ENCODE measurements at regions not wholly inside any gene's neighbourhood (a gene's known extent, or its start where the extent isn't known, plus 50 kb on each side); places are given as distances from the start of the nearest gene placed in this dataset.

DNA sequence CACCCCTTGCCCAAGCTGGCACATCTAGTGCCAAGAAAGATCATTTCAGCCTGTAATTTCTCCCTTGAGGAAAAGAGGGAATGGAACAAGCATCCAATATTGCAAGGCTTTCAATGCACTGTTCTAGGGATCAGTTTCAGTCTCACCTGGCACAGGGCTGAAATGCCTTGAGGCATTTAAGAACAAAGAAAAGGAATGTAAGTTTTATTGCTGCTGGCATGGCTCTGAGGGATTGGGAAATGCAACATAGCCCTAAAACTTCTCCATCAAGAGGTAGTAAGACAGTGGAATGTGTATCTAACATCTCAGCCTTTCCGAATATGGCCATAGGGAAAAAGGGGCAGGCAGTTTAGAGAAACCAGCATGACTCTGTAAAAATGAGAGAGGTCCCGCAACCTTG is 732.6 kb upstream of the LCORL start:
- Mint-ChIP-seq H3K36me3 (ENCODE audit: low read depth) (no peaks in the 10 kb centered on the region), H3K27me3 (ENCODE audit: insufficient read depth) (no peaks in the 10 kb centered on the region), H3K4me3 (no peak overlapping the region), H3K4me1 (ENCODE audit: low read depth) (no peaks in the 10 kb centered on the region), H3K27ac (no peak overlapping the region), H3K9me3 (no peaks in the 10 kb centered on the region)
- intact Hi-C loops (cut with micrococcal nuclease) = no loop called here
- DNase-seq (ENCODE audit: low spot score) = no peak

DNA sequence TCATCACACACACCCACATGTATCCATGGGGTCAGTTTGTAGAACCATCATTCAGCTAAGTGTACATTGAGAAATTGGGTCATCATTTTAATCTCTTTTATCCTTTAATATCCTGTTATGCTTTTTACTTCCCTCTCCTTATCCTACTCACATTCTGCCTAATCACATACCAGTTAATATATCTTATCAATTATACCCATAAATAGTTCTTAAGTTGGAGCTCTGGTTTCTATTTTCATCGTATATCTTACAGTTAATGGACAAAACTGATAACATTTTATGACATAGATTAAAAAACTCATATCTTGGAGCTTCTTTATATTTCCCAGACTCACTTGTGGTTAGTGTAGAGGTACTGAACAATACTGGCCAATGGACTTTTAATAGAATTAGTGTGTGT is 729.5 kb upstream of the LCORL start:
- Mint-ChIP-seq H3K4me3 (no peak overlapping the region), H3K9me3 (no peaks in the 10 kb centered on the region), H3K27me3 (ENCODE audit: insufficient read depth) (no peaks in the 10 kb centered on the region), H3K27ac (no peak overlapping the region), H3K36me3 (ENCODE audit: low read depth) (no peaks in the 10 kb centered on the region), H3K4me1 (ENCODE audit: low read depth) (no peaks in the 10 kb centered on the region)
- no peak for DNase-seq (ENCODE audit: low spot score)
- intact Hi-C loops (cut with micrococcal nuclease) = no loop called here

DNA sequence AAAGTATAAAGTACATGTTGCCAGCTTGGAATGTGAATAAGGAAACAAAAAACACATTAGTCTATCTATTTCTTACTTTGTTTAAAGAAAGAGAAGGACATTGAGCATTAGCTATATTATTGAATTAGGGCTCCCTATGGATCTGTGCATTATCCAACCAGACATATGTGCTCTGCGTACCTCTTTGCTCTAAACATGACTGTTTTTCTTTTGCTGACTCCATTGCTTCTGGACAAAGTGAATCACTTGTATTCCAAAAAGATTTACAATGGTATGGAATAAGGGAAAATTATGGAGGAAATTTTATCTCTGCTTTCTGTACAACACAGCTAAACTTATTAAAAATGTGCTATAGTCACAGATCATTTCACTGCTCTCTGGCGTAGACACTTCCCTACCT is 727.8 kb upstream of the LCORL start:
- Mint-ChIP-seq H3K9me3 (peaks cover 5% of the 10 kb centered on the region), H3K4me1 (ENCODE audit: low read depth) (no peaks in the 10 kb centered on the region)

DNA sequence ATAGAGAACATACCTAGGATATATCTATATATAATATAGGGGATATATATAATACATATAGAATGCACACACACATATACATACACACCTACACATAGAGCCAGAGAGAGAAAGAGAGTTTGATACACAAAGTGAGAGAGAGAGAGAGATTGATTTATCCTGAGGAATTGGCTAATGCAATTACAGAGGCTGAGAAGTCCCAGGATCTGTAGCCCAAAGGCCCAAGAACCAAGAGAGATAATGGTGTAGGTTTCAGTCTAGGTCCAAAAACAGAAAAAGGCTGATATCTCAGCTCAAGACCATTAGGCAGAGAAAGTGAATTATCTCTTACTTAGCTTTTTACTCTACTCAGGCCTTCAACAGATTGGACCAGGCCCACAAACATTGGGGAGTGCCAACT is 715.0 kb upstream of the LCORL start:
- H3K27me3 Mint-ChIP-seq (ENCODE audit: insufficient read depth) = no peaks in the 10 kb centered on the region
- intact Hi-C loops (cut with micrococcal nuclease) = no loop called here
- DNase-seq (ENCODE audit: low spot score) = no peak
- no peaks in the 10 kb centered on the region for H3K9me3 Mint-ChIP-seq
- H3K27ac Mint-ChIP-seq = no peak overlapping the region
- H3K4me1 Mint-ChIP-seq (ENCODE audit: low read depth) = no peaks in the 10 kb centered on the region
- H3K36me3 Mint-ChIP-seq (ENCODE audit: low read depth) = no peaks in the 10 kb centered on the region
- no peak overlapping the region for H3K4me3 Mint-ChIP-seq

More for the DNA sequence above, 727.8 kb upstream of the LCORL start:
- H3K27ac Mint-ChIP-seq = no peak overlapping the region
- DNase-seq (ENCODE audit: low spot score) = no peak
- intact Hi-C loops (cut with micrococcal nuclease) = no loop called here
- no peaks in the 10 kb centered on the region for H3K36me3 Mint-ChIP-seq (ENCODE audit: low read depth)
- no peaks in the 10 kb centered on the region for H3K27me3 Mint-ChIP-seq (ENCODE audit: insufficient read depth)
- H3K4me3 Mint-ChIP-seq = no peak overlapping the region

DNA sequence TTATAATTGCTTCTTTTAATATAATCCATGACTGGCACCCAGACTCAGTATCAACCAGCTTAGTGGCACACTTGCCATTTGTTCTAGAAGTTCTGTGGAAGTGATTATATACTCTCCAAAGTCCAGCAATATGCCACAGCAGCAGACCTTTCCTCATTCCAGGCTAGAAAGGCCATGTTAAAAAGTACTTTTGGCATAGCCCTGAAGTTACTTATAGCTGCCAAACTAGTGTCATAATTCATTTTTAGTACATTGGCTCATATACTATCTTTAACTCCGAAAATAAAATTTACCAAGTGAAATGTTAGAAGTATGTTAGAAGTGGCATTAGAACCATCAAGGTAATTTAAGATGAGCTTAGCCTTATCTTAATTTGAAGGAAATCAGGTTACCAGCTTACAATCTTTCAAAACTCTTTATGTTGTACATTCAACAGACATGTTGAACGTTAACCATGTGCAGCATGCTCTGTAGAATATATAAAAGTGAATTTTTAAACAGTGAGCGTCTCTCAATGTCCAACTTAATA is 714.2 kb upstream of the LCORL start:
- Mint-ChIP-seq H3K27me3 (ENCODE audit: insufficient read depth) (no peaks in the 10 kb centered on the region), H3K36me3 (ENCODE audit: low read depth) (no peaks in the 10 kb centered on the region), H3K27ac (no peak overlapping the region), H3K9me3 (no peaks in the 10 kb centered on the region), H3K4me1 (ENCODE audit: low read depth) (no peaks in the 10 kb centered on the region), H3K4me3 (no peak overlapping the region)
- no peak for DNase-seq (ENCODE audit: low spot score)
- intact Hi-C loops (cut with micrococcal nuclease) = no loop called here

DNA sequence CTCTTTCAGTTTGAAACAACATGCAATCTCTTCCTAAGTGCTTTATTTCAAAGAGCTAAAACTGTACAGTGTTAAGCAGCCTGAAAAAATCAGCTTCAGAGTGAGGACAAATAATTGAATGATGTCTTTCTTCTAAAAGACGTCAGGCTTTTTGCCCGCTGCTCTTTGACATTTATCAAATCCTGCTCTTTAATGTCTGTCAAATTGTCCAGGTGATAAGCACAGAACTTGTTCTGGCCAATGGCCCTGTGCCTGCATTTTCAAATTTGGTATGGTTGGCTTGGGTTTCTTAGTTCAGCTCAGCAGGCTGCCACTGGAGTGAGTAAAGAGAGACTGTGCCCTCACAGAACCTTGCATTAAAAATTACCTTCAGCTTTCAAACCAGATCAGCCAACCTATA is 712.9 kb upstream of the LCORL start:
- no peak for DNase-seq (ENCODE audit: low spot score)
- Mint-ChIP-seq H3K36me3 (ENCODE audit: low read depth) (no peaks in the 10 kb centered on the region), H3K27ac (no peak overlapping the region), H3K9me3 (no peaks in the 10 kb centered on the region), H3K4me3 (no peak overlapping the region), H3K27me3 (ENCODE audit: insufficient read depth) (no peaks in the 10 kb centered on the region), H3K4me1 (ENCODE audit: low read depth) (no peaks in the 10 kb centered on the region)
- intact Hi-C loops (cut with micrococcal nuclease) = no loop called here

DNA sequence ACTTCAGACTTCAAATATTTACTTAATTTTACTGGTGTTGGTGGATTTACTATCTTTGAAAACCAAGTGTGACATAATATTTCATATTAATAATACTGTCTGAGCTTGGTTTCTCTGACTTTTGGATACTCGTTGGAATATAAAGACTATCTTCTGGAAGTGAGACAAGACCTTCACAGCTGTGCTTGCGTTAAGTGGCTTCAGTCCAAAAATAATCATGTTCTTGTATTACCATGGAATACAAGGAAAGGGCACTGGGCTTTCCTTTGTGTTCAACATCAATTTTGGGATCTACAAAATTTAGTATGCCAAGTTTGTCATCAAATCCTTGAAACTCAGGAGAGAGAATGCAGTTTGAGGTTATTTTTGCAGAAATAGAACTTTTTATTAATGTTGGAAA is 712.4 kb upstream of the LCORL start:
- no peak for DNase-seq (ENCODE audit: low spot score)
- Mint-ChIP-seq H3K27me3 (ENCODE audit: insufficient read depth) (no peaks in the 10 kb centered on the region), H3K4me3 (no peak overlapping the region), H3K36me3 (ENCODE audit: low read depth) (no peaks in the 10 kb centered on the region), H3K4me1 (ENCODE audit: low read depth) (no peaks in the 10 kb centered on the region), H3K9me3 (no peaks in the 10 kb centered on the region), H3K27ac (no peak overlapping the region)
- intact Hi-C loops (cut with micrococcal nuclease) = no loop called here

DNA sequence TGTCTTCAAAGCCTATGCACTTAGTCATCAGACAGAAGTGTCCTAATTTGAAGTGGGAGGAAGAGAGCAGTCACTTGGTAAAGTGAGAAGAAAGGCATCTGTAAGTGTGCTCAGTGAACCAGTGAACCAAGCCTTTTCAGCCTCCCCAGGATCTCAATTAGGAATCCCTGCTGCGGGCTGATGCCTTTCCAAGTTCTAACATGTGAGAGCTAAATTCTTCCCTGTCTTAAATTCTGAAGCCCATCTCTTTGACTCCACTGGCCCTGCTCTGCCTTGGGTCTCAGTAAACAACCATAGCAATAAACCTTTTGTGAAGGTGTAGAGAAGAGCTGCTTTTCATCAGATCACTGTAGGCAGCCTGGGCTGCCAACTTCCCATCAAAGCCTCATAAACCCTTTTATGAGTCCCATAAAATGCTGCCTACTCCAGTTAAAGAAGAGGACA is 701.2 kb upstream of the LCORL start:
- no peak overlapping the region for H3K4me3 Mint-ChIP-seq
- no peaks in the 10 kb centered on the region for H3K36me3 Mint-ChIP-seq (ENCODE audit: low read depth)
- intact Hi-C loops (cut with micrococcal nuclease) = no loop called here
- no peaks in the 10 kb centered on the region for H3K9me3 Mint-ChIP-seq
- no peak overlapping the region for H3K27ac Mint-ChIP-seq
- H3K4me1 Mint-ChIP-seq (ENCODE audit: low read depth) = no peaks in the 10 kb centered on the region
- no peaks in the 10 kb centered on the region for H3K27me3 Mint-ChIP-seq (ENCODE audit: insufficient read depth)
- DNase-seq (ENCODE audit: low spot score) = no peak

DNA sequence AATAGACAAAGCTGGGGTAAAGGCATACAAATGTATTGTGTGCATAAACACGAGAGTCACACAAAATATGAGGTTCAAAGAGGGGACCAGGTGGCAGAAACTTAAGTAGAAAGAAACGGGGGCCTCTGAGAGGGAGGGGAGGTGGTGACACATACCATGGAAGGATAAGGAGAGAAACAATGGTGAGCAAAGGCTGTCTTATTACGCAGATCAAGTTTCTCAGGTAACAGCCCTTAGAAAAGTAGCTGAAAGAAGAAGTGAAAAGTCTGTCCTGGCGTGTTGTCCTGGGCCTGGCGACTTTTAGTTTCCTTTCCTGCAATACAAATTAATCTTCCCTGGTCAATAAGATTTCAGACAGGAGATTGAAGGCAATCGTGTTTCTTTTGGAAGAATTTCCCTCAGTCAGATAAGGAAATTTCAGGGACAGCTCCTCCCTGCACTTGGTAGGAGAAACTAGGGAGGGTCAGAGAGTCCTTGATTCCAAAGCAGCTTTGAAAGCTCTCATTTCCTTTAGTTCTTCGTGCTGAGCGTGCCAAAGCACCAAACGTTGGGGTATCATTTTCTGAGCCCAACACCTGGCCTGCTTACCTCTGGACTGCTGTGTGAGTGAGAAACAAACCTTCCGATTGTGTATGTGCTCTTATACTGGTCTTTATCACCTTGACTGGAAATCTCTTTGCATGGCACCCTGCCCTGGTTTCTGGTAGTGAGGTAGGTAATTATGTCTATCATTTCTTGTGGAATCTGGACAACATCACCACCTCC is 676.7 kb upstream of the LCORL start:
- no peaks in the 10 kb centered on the region for H3K27me3 Mint-ChIP-seq (ENCODE audit: insufficient read depth)
- no peak overlapping the region for H3K27ac Mint-ChIP-seq
- H3K4me3 Mint-ChIP-seq = no peak overlapping the region
- intact Hi-C loops (cut with micrococcal nuclease) = no loop called here
- no peak for DNase-seq (ENCODE audit: low spot score)
- no peaks in the 10 kb centered on the region for H3K9me3 Mint-ChIP-seq
- no peaks in the 10 kb centered on the region for H3K4me1 Mint-ChIP-seq (ENCODE audit: low read depth)
- H3K36me3 Mint-ChIP-seq (ENCODE audit: low read depth) = no peaks in the 10 kb centered on the region

DNA sequence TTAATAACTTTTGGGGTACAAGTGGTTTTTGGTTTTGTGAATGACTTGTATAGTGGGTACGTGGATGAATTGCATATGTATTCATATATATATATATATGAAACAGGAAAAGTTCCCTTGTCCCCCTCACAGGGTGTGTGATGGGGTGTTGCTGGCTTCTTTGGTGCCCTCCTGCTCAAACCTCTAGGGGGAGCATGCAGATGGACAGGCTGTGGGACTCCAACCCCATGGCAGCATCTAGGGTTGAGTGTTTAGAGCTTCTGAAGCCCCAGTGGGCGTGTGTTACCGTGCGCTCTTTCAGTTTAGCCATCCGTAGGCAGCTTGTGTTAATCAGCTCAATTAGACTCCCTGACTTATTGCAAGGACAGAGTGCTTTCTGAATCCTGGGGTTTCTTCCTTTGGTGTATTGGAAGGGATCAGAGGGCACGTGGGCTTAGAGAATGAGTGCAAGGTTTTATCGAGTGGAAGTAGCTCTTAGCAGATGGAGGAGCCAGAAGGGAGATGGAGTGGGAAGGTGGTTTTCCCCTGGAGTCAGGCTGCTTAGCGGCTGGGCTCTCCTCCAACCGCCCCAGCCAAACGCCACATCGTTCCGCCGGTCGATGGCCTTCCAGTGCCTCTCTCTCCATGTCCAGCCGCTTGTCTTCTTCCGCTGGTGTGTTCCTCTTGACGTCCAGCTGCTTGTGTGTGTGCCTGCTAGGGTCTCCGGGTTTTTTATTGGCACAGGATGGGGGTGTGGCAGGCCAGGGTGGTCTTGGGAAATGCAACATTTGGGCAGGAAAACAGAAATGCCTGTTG is 674.4 kb upstream of the LCORL start:
- no peaks in the 10 kb centered on the region for H3K27me3 Mint-ChIP-seq (ENCODE audit: insufficient read depth)
- H3K4me1 Mint-ChIP-seq (ENCODE audit: low read depth) = no peaks in the 10 kb centered on the region
- H3K4me3 Mint-ChIP-seq = no peak overlapping the region
- no peak for DNase-seq (ENCODE audit: low spot score)
- intact Hi-C loops (cut with micrococcal nuclease) = no loop called here
- no peaks in the 10 kb centered on the region for H3K36me3 Mint-ChIP-seq (ENCODE audit: low read depth)
- H3K9me3 Mint-ChIP-seq = no peaks in the 10 kb centered on the region
- no peak overlapping the region for H3K27ac Mint-ChIP-seq

DNA sequence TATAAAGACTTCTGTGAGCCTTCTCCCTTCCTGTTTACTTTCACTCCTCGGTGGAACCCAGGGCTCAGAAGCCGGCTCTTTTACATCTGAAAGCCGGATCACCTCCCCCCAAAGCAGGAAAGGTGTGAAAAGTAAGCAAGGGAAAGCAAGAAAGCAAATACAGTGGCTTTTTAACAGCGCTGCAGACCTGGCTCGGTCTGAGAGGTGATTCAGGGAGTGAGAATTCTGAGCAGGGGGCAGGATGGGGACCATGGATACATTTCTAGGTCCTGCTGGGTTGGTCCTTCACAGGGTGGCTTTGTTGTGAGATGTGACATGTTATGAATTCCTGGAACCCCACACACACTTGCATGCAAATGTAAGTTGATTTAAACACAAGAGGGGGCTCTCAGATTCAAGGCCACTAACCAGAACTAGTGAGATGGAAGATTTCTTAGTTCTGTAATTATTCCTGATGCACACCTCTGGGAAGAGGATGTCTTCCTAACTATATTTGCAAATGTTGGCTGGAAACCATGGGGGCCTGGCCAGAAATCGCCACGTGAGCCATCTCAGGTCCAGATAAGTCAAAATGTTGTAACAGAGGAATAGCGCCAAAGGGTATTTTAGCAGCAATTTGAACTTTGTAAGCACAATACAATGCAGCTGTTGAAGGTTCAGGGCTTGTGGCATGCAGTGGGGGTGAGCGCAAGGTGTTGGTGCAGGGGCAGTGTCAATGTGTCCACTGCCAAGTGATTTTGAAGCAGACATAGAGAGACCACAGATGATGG is 670.1 kb upstream of the LCORL start:
- Mint-ChIP-seq H3K36me3 (ENCODE audit: low read depth) (no peaks in the 10 kb centered on the region), H3K4me3 (no peak overlapping the region), H3K27ac (no peak overlapping the region), H3K4me1 (ENCODE audit: low read depth) (no peaks in the 10 kb centered on the region), H3K9me3 (no peaks in the 10 kb centered on the region), H3K27me3 (ENCODE audit: insufficient read depth) (peaks cover 3% of the 10 kb centered on the region)
- no peak for DNase-seq (ENCODE audit: low spot score)
- intact Hi-C loops (cut with micrococcal nuclease) = no loop called here

DNA sequence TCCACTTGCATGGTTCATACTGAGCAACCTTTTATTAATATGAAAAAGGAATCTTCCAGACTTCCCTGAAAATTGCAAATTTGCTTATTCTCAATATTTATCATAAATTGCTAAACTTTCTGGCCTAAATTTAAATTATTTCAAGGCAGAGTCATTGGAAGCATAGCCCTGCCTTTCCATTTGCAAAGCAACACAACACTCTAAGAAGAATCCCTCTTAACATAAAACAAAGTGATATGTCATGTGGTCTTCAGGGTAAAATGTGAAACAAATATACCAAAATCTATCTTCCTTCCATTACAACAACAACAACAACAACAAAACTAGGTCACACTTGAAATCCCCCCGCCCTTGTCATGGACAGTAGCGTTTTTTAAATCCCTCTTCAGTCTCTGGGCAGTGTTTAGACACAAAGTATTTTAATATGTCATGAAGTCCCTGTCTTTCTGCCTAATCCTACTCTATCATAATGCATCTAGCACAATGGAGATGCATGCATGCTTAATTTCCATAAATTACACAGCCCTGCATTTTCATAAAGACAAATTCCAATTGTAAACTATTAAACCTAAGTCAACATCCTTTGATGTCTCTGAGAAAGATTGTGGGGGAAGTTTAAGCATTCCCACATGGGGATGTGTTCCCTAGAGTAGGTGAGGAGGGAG is 668.9 kb upstream of the LCORL start:
- DNase-seq (ENCODE audit: low spot score) = no peak
- Mint-ChIP-seq H3K36me3 (ENCODE audit: low read depth) (no peaks in the 10 kb centered on the region), H3K27me3 (ENCODE audit: insufficient read depth) (peaks cover 3% of the 10 kb centered on the region), H3K4me1 (ENCODE audit: low read depth) (no peaks in the 10 kb centered on the region), H3K4me3 (no peak overlapping the region), H3K9me3 (no peaks in the 10 kb centered on the region), H3K27ac (no peak overlapping the region)
- intact Hi-C loops (cut with micrococcal nuclease) = no loop called here

Measured in activated T-helper 1 cell treated with anti-CD3 and anti-CD28 coated beads, Interleukin-12 subunit alpha, Interleukin-12 subunit beta, Interleukin-2, Interleukin-4 antibody, amounts not matched to agents 30 ng/mL and 10 ng/mL and 1 ng/mL, durations not matched to agents 14 hours and 24 hours and 36 hours (primary cell).